Subcutaneous abdominal adipose tissue (tissue), 5 donors: ENCODE measurements at regions not wholly inside any gene's neighbourhood (a gene's known extent, or its start where the extent isn't known, plus 50 kb on each side); places are given as distances from the start of the nearest gene placed in this dataset.
"Not testable (repeated sequence)": the region's sequence is repeated elsewhere in the genome, so short reads cannot be mapped to it uniquely, and the experiment has no call there.

Experiments used
- H3K27ac ChIP-seq: one replicate; pipeline ENCODE4 v1.7.0; 2013; ENCODE audit warnings: low read depth, mild to moderate bottlenecking, inconsistent platforms, low read length, moderate library complexity
- H3K27me3 ChIP-seq, 5 donors: one replicate each; pipeline ENCODE4 v1.7.0; 2013; ENCODE audit warnings: low read length in 5 of 5, inconsistent platforms in 1 of 5; ENCODE audit not compliant: control insufficient read depth in 5 of 5, insufficient read depth in 4 of 5
- H3K36me3 ChIP-seq, 5 donors: one replicate each; pipeline ENCODE4 v1.7.0; 2013; ENCODE audit warnings: low read length in 5 of 5; ENCODE audit not compliant: control insufficient read depth in 5 of 5, insufficient read depth in 5 of 5
- H3K4me1 ChIP-seq, 5 donors: one replicate each; pipeline ENCODE4 v1.7.0; 2013; ENCODE audit warnings: low read length in 5 of 5, mild to moderate bottlenecking in 3 of 5, moderate library complexity in 1 of 5; ENCODE audit not compliant: control insufficient read depth in 5 of 5, insufficient read depth in 5 of 5
- H3K4me3 ChIP-seq, 5 donors: one replicate each; pipeline ENCODE4 v1.7.0; 2013; ENCODE audit warnings: low read length in 5 of 5, low read depth in 1 of 5
- H3K9ac ChIP-seq, 5 donors: one replicate each; pipeline ENCODE4 v1.7.0; 2013; ENCODE audit warnings: low read length in 5 of 5, mild to moderate bottlenecking in 4 of 5, moderate library complexity in 3 of 5
- H3K9me3 ChIP-seq, 5 donors: one replicate each; pipeline ENCODE4 v1.7.0; 2013; ENCODE audit warnings: low read length in 5 of 5; ENCODE audit not compliant: control insufficient read depth in 5 of 5
- donor health status: healthy.
- donor health status: healthy.
- donor health status: healthy.
- donor health status: healthy.
- donor health status: healthy.

DNA sequence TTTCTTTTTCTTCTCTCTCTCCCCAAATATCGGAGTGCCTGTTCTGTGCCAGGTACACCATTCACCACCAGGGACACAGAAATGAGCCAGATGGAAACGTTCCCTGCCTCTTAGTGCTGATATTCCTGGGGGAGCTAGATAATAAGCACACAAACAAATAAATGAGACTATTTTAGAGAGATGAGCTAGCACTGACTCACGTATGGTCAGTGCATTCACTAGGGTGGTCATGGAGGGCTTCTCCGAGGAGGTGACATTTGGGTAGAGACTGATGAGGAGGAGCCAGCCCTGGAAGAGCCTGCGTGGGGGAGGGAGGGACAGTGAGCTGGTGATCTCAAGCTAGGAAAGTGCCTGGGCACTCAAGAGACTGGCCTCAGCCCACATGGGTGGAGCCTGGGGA lies 252.3 kb upstream of the KCNG1 start:
- Histone ChIP-seq H3K9me3 (peaks cover 3 to 14% (median 7%) of the 10 kb centered on the region in 5 donors), H3K36me3 (no peaks in the 10 kb centered on the region), H3K4me3 (no peak overlapping the region), H3K4me1 (peaks cover 0 to 12% (median 3%) of the 10 kb centered on the region in 5 donors), H3K27ac (no peak overlapping the region), H3K9ac (no peak overlapping the region), H3K27me3 (peaks cover 4 to 34% (median 23%) of the 10 kb centered on the region in 5 donors)

DNA sequence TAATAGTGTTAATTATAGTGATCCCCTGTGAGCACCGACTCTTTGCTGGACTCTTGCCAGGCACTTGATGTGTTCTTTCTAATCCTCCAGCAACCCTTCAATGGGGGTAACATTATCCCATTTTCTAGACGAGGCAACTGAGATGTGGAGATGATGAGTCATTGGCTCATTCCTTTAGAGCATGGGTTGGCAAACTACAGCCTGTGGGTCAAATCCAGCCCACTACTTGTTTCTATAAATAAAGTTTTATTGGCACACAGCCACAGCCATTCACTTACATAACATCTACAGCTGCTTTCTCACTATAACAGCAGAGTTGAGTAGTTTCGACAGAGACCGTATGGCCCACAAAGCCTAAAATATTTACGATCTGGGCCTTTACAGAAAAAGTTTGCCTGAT lies 249.5 kb upstream of the KCNG1 start:
- no peaks in the 10 kb centered on the region for H3K36me3 ChIP-seq

DNA sequence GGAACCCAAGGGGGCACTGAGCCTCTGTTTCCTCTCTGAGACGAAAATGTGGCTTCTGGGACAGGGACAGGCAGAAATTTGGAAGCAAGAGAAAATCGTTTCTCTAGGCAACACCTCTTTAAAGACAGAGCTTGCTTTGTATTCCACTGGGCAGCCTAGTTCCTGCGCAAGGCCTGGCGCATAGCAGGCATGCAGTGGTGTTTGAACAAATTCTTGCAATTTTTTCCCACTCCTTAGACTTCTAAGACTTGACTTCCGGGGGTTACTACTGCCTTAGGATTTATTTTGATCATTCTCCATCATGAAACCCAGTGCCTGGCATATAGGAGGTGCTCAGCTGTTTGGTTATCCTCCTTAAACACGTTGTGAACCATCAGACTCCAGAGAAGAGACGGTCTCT lies 249.0 kb upstream of the KCNG1 start:
- H3K27me3 ChIP-seq: peaks cover 8 to 18% (median 16%) of the 10 kb centered on the region in 5 donors
- H3K27ac ChIP-seq: no peak overlapping the region
- peaks cover 0 to 12% (median 3%) of the 10 kb centered on the region in 5 donors for H3K4me1 ChIP-seq
- H3K9me3 ChIP-seq: peaks cover 3 to 10% (median 7%) of the 10 kb centered on the region in 5 donors
- H3K4me3 ChIP-seq: no peak overlapping the region
- no peak overlapping the region for H3K9ac ChIP-seq
- H3K36me3 ChIP-seq: no peaks in the 10 kb centered on the region

More for the DNA sequence above, 249.5 kb upstream of the KCNG1 start:
- H3K9me3 ChIP-seq: peaks cover 3 to 10% (median 7%) of the 10 kb centered on the region in 5 donors
- H3K4me3 ChIP-seq: no peak overlapping the region
- H3K9ac ChIP-seq: no peak overlapping the region
- peaks cover 7 to 23% (median 18%) of the 10 kb centered on the region in 5 donors for H3K27me3 ChIP-seq
- H3K4me1 ChIP-seq: peaks cover 0 to 12% (median 3%) of the 10 kb centered on the region in 5 donors
- H3K27ac ChIP-seq: no peak overlapping the region

DNA sequence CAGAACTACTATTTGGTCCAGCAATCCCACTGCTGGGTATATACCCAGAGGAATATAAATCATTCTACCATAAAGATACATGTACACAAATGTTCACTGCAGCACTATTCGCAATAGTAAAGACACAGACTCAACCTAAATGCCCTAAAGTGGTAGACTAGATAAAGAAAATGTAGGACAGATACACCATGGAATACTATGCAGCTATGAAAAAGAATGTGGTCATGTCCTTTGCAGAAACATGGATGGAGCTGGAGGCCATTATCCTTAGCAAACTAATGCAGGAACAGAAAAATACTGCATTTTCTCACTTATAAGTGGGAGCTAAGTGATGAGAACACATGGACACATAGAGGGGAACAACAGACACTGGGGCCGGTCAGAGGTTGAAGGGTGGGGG lies 248.4 kb upstream of the KCNG1 start:
- H3K27me3 ChIP-seq: peaks cover 11 to 16% (median 15%) of the 10 kb centered on the region in 5 donors
- H3K27ac ChIP-seq: not testable (repeated sequence)

DNA sequence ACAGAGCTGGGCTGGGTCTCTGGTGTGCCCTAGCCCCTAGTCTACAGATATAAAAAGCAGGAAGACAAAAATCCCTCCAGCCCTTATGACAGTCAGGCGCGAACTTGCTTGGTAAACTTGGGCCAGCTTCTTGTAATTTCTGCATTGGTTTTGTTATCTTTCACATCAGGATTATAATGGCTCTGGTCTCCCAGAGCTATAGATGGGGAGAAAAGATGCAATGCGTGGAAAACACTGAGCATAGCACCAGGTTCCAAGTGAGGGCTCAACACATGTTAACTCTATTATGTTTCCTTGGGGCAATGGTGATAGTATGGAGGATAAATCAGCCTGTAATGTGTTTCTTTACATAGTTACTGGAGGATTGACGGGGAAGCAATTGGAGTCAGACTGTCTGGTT lies 246.8 kb upstream of the KCNG1 start:
- H3K27me3 ChIP-seq: peaks cover 6 to 16% (median 8%) of the 10 kb centered on the region in 5 donors
- peaks cover 0 to 9% (median 2%) of the 10 kb centered on the region in 5 donors for H3K4me1 ChIP-seq
- H3K9ac ChIP-seq: no peak overlapping the region
- H3K4me3 ChIP-seq: no peak overlapping the region
- H3K27ac ChIP-seq: no peak overlapping the region
- peaks cover 6 to 16% (median 11%) of the 10 kb centered on the region in 5 donors for H3K9me3 ChIP-seq
- no peaks in the 10 kb centered on the region for H3K36me3 ChIP-seq

More for the DNA sequence above, 248.4 kb upstream of the KCNG1 start:
- H3K4me1 ChIP-seq: peaks cover 0 to 12% (median 3%) of the 10 kb centered on the region in 5 donors
- H3K9me3 ChIP-seq: peaks cover 3 to 10% (median 7%) of the 10 kb centered on the region in 5 donors
- H3K9ac ChIP-seq, H3K36me3 ChIP-seq, H3K4me3 ChIP-seq: not testable (repeated sequence)

DNA sequence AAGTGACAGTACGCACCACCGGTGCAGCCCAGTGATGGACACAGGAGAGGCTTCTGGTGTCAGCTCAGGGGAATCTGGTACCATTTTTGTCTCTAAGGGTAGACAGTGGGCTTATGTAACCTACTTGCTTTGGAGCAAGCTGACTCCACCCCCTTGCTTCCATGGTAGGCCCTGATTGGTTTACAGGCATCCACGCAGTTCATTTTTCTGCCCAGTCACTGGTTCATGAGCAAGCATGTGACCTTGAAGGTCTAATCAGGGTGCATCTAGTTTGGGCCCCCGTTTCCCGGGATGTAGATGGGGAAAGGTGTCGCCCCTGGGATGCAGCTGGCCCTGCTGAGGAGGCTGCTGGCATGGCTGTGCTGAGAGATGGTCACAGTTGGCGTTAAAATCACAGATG lies 244.8 kb upstream of the KCNG1 start:
- Histone ChIP-seq H3K9me3 (peaks cover 6 to 16% (median 11%) of the 10 kb centered on the region in 5 donors), H3K9ac (no peak overlapping the region), H3K4me1 (peaks cover 0 to 2% (median under 1%) of the 10 kb centered on the region in 5 donors), H3K36me3 (no peaks in the 10 kb centered on the region), H3K27ac (no peak overlapping the region), H3K4me3 (no peak overlapping the region), H3K27me3 (peaks cover 0 to 12% (median 3%) of the 10 kb centered on the region in 5 donors)

DNA sequence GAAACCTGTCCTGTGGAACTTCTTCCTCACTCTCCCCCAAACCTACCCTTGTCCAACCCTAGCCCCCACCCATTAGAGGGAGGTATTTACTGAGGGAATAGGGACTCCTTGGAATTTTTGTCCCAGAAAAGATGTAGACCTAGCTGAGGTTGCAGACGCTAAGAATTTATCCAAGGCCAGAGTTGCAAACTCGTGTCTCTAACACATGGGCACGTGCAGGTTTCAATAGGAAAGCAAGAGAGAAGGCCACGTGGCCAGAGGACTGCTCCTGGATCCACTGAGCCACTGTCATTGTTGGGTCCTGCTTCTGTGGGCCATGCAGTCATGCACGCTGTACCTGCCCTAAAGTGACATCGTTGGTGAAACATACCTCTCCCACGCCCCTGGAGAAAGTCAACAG lies 243.4 kb upstream of the KCNG1 start:
- Histone ChIP-seq H3K4me1 (no peaks in the 10 kb centered on the region), H3K4me3 (no peak overlapping the region), H3K27me3 (peaks cover 0 to 12% (median 3%) of the 10 kb centered on the region in 5 donors), H3K36me3 (no peaks in the 10 kb centered on the region), H3K27ac (no peak overlapping the region), H3K9ac (no peak overlapping the region), H3K9me3 (peaks cover 6 to 16% (median 11%) of the 10 kb centered on the region in 5 donors)

DNA sequence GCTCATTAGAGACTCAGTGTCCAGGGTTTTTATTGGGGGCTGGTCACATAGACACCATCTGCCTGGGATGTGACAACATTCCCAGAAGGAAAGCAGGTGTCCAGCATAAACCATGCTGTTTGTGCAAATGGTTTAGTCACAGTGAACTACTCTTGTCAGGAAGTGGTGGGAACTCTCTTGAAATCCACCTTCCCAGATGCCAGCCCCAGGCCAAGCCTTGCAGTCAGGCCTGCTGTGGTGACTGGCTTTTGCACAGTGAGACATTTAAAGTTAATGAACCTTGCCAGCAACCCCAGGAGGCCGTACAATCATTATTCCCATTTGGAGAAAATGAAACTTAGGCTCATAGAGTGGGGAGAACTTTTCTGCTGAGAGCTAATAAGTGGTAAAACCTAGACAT lies 242.5 kb upstream of the KCNG1 start:
- Histone ChIP-seq H3K9me3 (peaks cover 3 to 8% (median 6%) of the 10 kb centered on the region in 5 donors), H3K27ac (no peak overlapping the region), H3K4me1 (no peaks in the 10 kb centered on the region), H3K27me3 (peaks cover 0 to 12% (median 3%) of the 10 kb centered on the region in 5 donors), H3K9ac (no peak overlapping the region), H3K4me3 (no peak overlapping the region), H3K36me3 (no peaks in the 10 kb centered on the region)

DNA sequence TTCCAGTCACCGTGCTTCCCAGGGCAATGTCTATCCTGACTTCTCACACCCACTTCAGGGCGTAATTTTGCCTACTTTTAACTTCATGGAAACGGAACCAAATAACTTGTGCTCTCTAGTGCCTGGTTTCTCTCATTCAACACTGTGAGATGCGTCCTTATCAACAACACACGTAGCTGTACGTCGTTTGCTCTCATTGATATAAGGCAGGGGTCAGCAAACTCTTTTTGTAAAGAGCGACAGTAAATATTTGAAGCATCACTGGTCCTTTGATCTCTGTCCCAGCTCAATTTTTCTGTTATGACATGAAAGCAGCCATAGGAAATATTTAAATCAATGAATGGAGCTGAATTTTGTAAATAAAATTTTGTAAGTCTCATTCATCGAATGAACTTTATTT lies 239.3 kb upstream of the KCNG1 start:
- H3K4me1 ChIP-seq: no peaks in the 10 kb centered on the region
- H3K27me3 ChIP-seq: peaks cover 0 to 8% (median 0%) of the 10 kb centered on the region in 5 donors
- H3K9me3 ChIP-seq: peaks cover 2 to 7% (median 3%) of the 10 kb centered on the region in 5 donors
- no peaks in the 10 kb centered on the region for H3K36me3 ChIP-seq
- H3K9ac ChIP-seq: no peak overlapping the region
- no peak overlapping the region for H3K27ac ChIP-seq
- H3K4me3 ChIP-seq: no peak overlapping the region

DNA sequence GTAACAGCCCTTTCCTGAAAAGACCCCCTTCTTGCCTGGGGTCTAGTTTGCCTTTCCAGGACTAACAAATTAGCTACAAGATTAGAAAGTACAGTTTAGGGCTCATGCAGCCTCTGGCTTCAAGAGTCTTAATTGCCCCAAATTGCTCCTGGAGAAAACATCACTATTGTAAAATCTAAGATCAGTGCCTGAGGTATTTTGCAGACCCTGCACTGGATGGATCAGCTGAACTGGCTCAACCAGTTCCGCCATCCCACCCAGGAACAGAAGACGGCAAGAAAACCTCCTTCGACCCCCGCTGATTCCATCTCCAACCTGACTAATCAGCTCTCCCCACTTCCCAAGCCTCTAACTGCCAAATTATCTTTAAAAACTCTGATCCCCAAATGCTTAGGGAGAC lies 236.5 kb upstream of the KCNG1 start:
- Histone ChIP-seq H3K4me1 (no peaks in the 10 kb centered on the region), H3K36me3 (no peaks in the 10 kb centered on the region), H3K9me3 (no peaks in the 10 kb centered on the region), H3K9ac (no peak overlapping the region), H3K27me3 (peaks cover 3 to 12% (median 6%) of the 10 kb centered on the region in 5 donors), H3K27ac (no peak overlapping the region), H3K4me3 (no peak overlapping the region)
